Smooth muscle cell (in vitro differentiated cells): ENCODE measurements at regions not wholly inside any gene's neighbourhood (a gene's known extent, or its start where the extent isn't known, plus 50 kb on each side); places are given as distances from the start of the nearest gene placed in this dataset.
"Not testable (repeated sequence)": the region's sequence is repeated elsewhere in the genome, so short reads cannot be mapped to it uniquely, and the experiment has no call there.

ENCODE experiments used
- DNase-seq: peaks from one replicate; lab custom pipeline; 2025; ENCODE audit not compliant: unreplicated experiment; lab: John Stamatoyannopoulos, UW
- H2AFZ ChIP-seq: fragments of 200-600 bp; sonication (generic); 2 replicates; pipeline ENCODE4 v1.6.0; 2016; ENCODE audit warnings: antibody characterized with exemption, low read depth, mild to moderate bottlenecking
- H3F3A ChIP-seq: fragments of 200-600 bp; sonication (generic); 2 replicates; pipeline ENCODE4 v1.6.0; 2017; ENCODE audit warnings: antibody characterized with exemption, low read depth
- H3K27ac ChIP-seq: fragments of 200-600 bp; sonication (generic); 2 replicates; pipeline ENCODE4 v1.5.1; 2016; ENCODE audit warnings: low read depth, mild to moderate bottlenecking
- H3K27me3 ChIP-seq: fragments of 200-600 bp; sonication (generic); 2 replicates; pipeline ENCODE4 v1.6.1; 2016; ENCODE audit warnings: low read depth, mild to moderate bottlenecking
- H3K36me3 ChIP-seq: fragments of 200-600 bp; sonication (generic); 2 replicates; pipeline ENCODE4 v1.5.1; 2016; ENCODE audit warnings: low read depth
- H3K4me1 ChIP-seq: fragments of 200-600 bp; sonication (generic); 2 replicates; pipeline ENCODE4 v1.5.1; 2016; ENCODE audit warnings: low read depth
- H3K4me2 ChIP-seq: fragments of 200-600 bp; sonication (generic); 2 replicates; pipeline ENCODE4 v1.6.0; 2016; ENCODE audit warnings: mild to moderate bottlenecking
- H3K4me3 ChIP-seq: fragments of 200-600 bp; sonication (generic); 2 replicates; pipeline ENCODE4 v1.5.1; 2016; ENCODE audit warnings: mild to moderate bottlenecking
- H3K79me2 ChIP-seq: fragments of 200-600 bp; sonication (generic); 2 replicates; pipeline ENCODE4 v1.6.0; 2016; ENCODE audit warnings: low read depth, mild to moderate bottlenecking
- H3K9ac ChIP-seq: fragments of 200-600 bp; sonication (generic); 2 replicates; pipeline ENCODE4 v1.6.0; 2016; ENCODE audit warnings: low read depth
- H3K9me3 ChIP-seq: fragments of 200-600 bp; sonication (generic); replicated peaks from 2 replicates; pipeline ENCODE4 v1.5.1; 2016; ENCODE audit warnings: low read depth
- H4K20me1 ChIP-seq: fragments of 200-600 bp; sonication (generic); 2 replicates; pipeline ENCODE4 v1.6.0; 2016; ENCODE audit warnings: low read depth
- WGBS: methylation state at CpG from one replicate; pipeline ENCODE4 v1.1.7; 2016; ENCODE audit warnings: low lambda C conversion rate; 5-methylcytosine and 5-hydroxymethylcytosine counted together
- TF ChIP-seq, protein P1 (sequence below): fragments of 200-600 bp; sonication (generic); IDR thresholded peaks from 2 replicates; pipeline ENCODE4 v1.5.1; 2017; ENCODE audit warnings: borderline replicate concordance, mild to moderate bottlenecking, antibody characterized with exemption; ENCODE audit not compliant: insufficient read depth, poor library complexity, severe bottlenecking

GRCh38 chr9:104361207-104361606 lies 142.9 kb upstream of the OR13F1 start:
- no peaks in the 10 kb centered on the region for H3K27me3 ChIP-seq
- DNase-seq: no peak
- H3F3A ChIP-seq: no peaks in the 10 kb centered on the region
- no peaks in the 10 kb centered on the region for H4K20me1 ChIP-seq
- H3K27ac ChIP-seq: no peak overlapping the region
- WGBS: 91% methylated on average over 11 of the region's 11 CpGs
- H3K4me1 ChIP-seq: no peaks in the 10 kb centered on the region
- no peak overlapping the region for H2AFZ ChIP-seq
- H3K9ac ChIP-seq: no peak overlapping the region
- no peaks in the 10 kb centered on the region for H3K79me2 ChIP-seq
- H3K36me3 ChIP-seq: no peaks in the 10 kb centered on the region
- TF ChIP-seq, protein P1, sequence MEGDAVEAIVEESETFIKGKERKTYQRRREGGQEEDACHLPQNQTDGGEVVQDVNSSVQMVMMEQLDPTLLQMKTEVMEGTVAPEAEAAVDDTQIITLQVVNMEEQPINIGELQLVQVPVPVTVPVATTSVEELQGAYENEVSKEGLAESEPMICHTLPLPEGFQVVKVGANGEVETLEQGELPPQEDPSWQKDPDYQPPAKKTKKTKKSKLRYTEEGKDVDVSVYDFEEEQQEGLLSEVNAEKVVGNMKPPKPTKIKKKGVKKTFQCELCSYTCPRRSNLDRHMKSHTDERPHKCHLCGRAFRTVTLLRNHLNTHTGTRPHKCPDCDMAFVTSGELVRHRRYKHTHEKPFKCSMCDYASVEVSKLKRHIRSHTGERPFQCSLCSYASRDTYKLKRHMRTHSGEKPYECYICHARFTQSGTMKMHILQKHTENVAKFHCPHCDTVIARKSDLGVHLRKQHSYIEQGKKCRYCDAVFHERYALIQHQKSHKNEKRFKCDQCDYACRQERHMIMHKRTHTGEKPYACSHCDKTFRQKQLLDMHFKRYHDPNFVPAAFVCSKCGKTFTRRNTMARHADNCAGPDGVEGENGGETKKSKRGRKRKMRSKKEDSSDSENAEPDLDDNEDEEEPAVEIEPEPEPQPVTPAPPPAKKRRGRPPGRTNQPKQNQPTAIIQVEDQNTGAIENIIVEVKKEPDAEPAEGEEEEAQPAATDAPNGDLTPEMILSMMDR: no peak
- no peak overlapping the region for H3K4me3 ChIP-seq
- H3K9me3 ChIP-seq: no peaks in the 10 kb centered on the region
- H3K4me2 ChIP-seq: no peak overlapping the region

DNA sequence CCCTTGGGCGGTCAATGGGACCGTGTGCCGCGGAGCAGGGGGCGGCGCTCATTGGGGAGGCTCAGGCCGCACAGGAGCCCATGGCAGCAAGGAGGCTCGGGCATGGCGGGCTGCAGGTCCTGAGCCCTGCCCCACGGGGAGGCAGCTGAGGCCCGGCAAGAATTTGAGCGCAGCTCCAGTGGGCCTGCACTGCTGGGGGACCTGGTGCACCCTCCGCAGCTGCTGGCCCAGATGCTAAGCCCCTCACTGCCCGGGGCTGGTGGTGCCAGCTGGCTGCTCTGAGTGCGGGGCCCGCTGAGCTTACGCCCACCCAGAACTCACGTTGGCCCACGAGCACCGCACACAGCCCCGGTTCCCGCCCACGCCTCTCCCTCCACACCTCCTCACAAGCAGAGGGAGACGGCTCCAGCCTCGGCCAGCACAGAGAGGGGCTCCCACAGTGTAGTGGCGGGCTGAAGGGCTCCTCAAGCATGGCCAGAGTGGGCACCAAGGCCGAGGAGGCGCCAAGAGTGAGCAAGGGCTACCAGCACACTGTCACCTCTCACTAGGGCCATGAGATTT lies 141.1 kb upstream of the OR13F1 start:
- Histone ChIP-seq H3K4me1 (no peaks in the 10 kb centered on the region), H4K20me1 (no peaks in the 10 kb centered on the region), H3F3A (no peaks in the 10 kb centered on the region), H3K4me2 (no peak overlapping the region), H3K79me2 (no peaks in the 10 kb centered on the region), H3K9me3 (no peaks in the 10 kb centered on the region), H3K27me3 (no peaks in the 10 kb centered on the region), H3K36me3 (no peaks in the 10 kb centered on the region), H3K4me3 (no peak overlapping the region), H3K27ac (no peak overlapping the region), H2AFZ (no peak overlapping the region), H3K9ac (no peak overlapping the region)
- TF ChIP-seq, protein P1: no peak
- DNase-seq: no peak
- 94% methylated on average over 28 of the region's 28 CpGs for WGBS

DNA sequence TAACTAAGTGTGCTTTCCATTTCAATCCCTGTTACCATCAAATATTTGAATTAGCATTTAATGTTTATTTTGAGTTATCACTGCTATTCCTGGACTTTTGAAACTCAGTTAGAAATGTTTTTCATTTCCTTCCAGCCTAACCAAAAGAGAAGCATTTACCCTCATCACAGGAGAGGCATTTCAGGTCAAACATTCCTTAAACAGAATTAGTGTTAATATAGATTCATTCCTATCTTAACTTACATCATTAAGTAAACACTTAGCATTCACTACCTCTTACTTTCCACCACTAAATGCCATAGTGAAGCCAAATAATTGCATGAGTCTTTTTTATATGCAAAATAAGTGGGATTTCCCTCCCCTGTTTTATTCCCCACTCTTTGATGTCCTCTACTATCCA lies 136.6 kb upstream of the OR13F1 start:
- Histone ChIP-seq H3K36me3 (no peaks in the 10 kb centered on the region), H3K4me2 (no peak overlapping the region), H3K9ac (no peak overlapping the region), H4K20me1 (no peaks in the 10 kb centered on the region), H3K27ac (no peak overlapping the region), H3K27me3 (no peaks in the 10 kb centered on the region), H3K9me3 (no peaks in the 10 kb centered on the region), H3K4me3 (no peak overlapping the region), H3K4me1 (no peaks in the 10 kb centered on the region), H3K79me2 (no peaks in the 10 kb centered on the region), H2AFZ (no peak overlapping the region), H3F3A (no peaks in the 10 kb centered on the region)
- DNase-seq: no peak
- TF ChIP-seq, protein P1: no peak

DNA sequence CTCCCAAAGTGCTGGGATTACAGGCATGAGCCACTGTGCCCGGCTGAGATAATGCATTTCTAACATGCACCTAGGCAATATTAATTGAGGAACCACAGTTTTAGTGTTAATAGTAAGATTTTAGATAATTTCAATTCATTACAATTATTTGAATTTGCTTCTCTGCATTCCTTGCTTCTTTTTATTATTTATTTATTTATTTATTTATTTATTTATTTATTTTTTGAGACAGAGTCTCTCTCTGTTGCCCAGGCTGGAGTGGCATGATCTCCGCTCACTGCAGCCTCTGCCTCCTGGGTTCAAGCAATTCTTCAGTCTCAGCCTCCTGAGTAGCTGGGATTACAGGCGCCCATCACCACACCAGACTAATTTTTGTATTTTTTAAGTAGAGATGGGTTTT lies 135.7 kb upstream of the OR13F1 start:
- H4K20me1 ChIP-seq, H3K36me3 ChIP-seq, H3K4me3 ChIP-seq, H2AFZ ChIP-seq, H3K4me1 ChIP-seq, DNase-seq, H3F3A ChIP-seq, H3K27ac ChIP-seq, H3K79me2 ChIP-seq, H3K9ac ChIP-seq, H3K9me3 ChIP-seq, H3K4me2 ChIP-seq, H3K27me3 ChIP-seq: not testable (repeated sequence)
- WGBS: 78% methylated on average over 3 of the region's 3 CpGs
